Type B pancreatic cell (in vitro differentiated cells): ENCODE measurements at regions not wholly inside any gene's neighbourhood (a gene's known extent, or its start where the extent isn't known, plus 50 kb on each side); places are given as distances from the start of the nearest gene placed in this dataset.

Experiments used
- DNase-seq: peaks from one replicate; pipeline ENCODE4 v3.0.0; 2021; ENCODE audit warnings: mixed read lengths; ENCODE audit not compliant: unreplicated experiment; ENCODE audit errors: extremely low spot score
- H3K27ac Mint-ChIP-seq: 2 replicates; pipeline ENCODE4 v1.8.0; 2021; ENCODE audit warnings: mild to moderate bottlenecking, mixed read lengths
- H3K27me3 Mint-ChIP-seq: 2 replicates; pipeline ENCODE4 v1.8.0; 2021; ENCODE audit warnings: mixed read lengths
- H3K36me3 Mint-ChIP-seq: 2 replicates; pipeline ENCODE4 v1.8.0; 2021; ENCODE audit warnings: mixed read lengths
- H3K4me1 Mint-ChIP-seq: one replicate; pipeline ENCODE4 v1.8.0; 2021; ENCODE audit warnings: mixed read lengths; ENCODE audit not compliant: unreplicated experiment
- H3K4me3 Mint-ChIP-seq: 2 replicates; pipeline ENCODE4 v1.8.0; 2021; ENCODE audit warnings: mild to moderate bottlenecking, mixed read lengths
- H3K9me3 Mint-ChIP-seq: 2 replicates; pipeline ENCODE4 v1.8.0; 2021; ENCODE audit warnings: mixed read lengths
- TF ChIP-seq, protein P1 (sequence below): fragments of 200-600 bp; sonication (generic); conservative IDR thresholded peaks from 2 replicates; pipeline ENCODE4 v1.5.0; 2021; ENCODE audit warnings: antibody characterized with exemption, mild to moderate bottlenecking

- Mint-ChIP-seq H3K27ac (no peak overlapping the region), H3K4me3 (no peak overlapping the region), H3K27me3 (peaks cover 3% of the 10 kb centered on the region), H3K9me3 (peaks cover under 1% of the 10 kb centered on the region), H3K4me1 (no peaks in the 10 kb centered on the region), H3K36me3 (no peaks in the 10 kb centered on the region)
- TF ChIP-seq, protein P1, sequence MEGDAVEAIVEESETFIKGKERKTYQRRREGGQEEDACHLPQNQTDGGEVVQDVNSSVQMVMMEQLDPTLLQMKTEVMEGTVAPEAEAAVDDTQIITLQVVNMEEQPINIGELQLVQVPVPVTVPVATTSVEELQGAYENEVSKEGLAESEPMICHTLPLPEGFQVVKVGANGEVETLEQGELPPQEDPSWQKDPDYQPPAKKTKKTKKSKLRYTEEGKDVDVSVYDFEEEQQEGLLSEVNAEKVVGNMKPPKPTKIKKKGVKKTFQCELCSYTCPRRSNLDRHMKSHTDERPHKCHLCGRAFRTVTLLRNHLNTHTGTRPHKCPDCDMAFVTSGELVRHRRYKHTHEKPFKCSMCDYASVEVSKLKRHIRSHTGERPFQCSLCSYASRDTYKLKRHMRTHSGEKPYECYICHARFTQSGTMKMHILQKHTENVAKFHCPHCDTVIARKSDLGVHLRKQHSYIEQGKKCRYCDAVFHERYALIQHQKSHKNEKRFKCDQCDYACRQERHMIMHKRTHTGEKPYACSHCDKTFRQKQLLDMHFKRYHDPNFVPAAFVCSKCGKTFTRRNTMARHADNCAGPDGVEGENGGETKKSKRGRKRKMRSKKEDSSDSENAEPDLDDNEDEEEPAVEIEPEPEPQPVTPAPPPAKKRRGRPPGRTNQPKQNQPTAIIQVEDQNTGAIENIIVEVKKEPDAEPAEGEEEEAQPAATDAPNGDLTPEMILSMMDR = no peak
- no peak for DNase-seq
Observed at GRCh38 chr4:19924761-19925160, 326.9 kb upstream of the SLIT2 start.

GRCh38 chr4:19915276-19915675 lies 336.4 kb upstream of the SLIT2 start:
- Mint-ChIP-seq H3K27me3 (peaks cover 8% of the 10 kb centered on the region), H3K9me3 (peaks cover 6% of the 10 kb centered on the region), H3K4me1 (no peaks in the 10 kb centered on the region), H3K27ac (no peak overlapping the region), H3K4me3 (no peak overlapping the region), H3K36me3 (no peaks in the 10 kb centered on the region)
- TF ChIP-seq, protein P1 = no peak
- DNase-seq = no peak

GRCh38 chr4:19913650-19914049 lies 338.1 kb upstream of the SLIT2 start:
- no peaks in the 10 kb centered on the region for H3K36me3 Mint-ChIP-seq
- no peaks in the 10 kb centered on the region for H3K4me1 Mint-ChIP-seq
- H3K4me3 Mint-ChIP-seq = no peak overlapping the region
- no peak overlapping the region for H3K27ac Mint-ChIP-seq
- no peaks in the 10 kb centered on the region for H3K9me3 Mint-ChIP-seq
- TF ChIP-seq, protein P1 = no peak
- no peak for DNase-seq
- peaks cover 5% of the 10 kb centered on the region for H3K27me3 Mint-ChIP-seq

- Mint-ChIP-seq H3K9me3 (no peaks in the 10 kb centered on the region), H3K4me3 (no peak overlapping the region)
- DNase-seq = no peak
Observed at GRCh38 chr4:19910861-19911525, 340.7 kb upstream of the SLIT2 start.

GRCh38 chr4:19905024-19905423 lies 346.7 kb upstream of the SLIT2 start:
- H3K27ac Mint-ChIP-seq = no peak overlapping the region
- TF ChIP-seq, protein P1 = no peak
- no peak for DNase-seq
- no peaks in the 10 kb centered on the region for H3K36me3 Mint-ChIP-seq
- no peaks in the 10 kb centered on the region for H3K27me3 Mint-ChIP-seq
- no peak overlapping the region for H3K4me3 Mint-ChIP-seq
- no peaks in the 10 kb centered on the region for H3K9me3 Mint-ChIP-seq
- H3K4me1 Mint-ChIP-seq = no peaks in the 10 kb centered on the region

More at GRCh38 chr4:19910861-19911525, 340.7 kb upstream of the SLIT2 start:
- no peaks in the 10 kb centered on the region for H3K4me1 Mint-ChIP-seq
- no peaks in the 10 kb centered on the region for H3K36me3 Mint-ChIP-seq
- H3K27ac Mint-ChIP-seq = no peak overlapping the region
- TF ChIP-seq, protein P1 = no peak
- H3K27me3 Mint-ChIP-seq = no peaks in the 10 kb centered on the region

- Mint-ChIP-seq H3K27ac (no peak overlapping the region), H3K27me3 (no peaks in the 10 kb centered on the region), H3K4me1 (no peaks in the 10 kb centered on the region), H3K36me3 (no peaks in the 10 kb centered on the region), H3K4me3 (no peak overlapping the region), H3K9me3 (peaks cover 11% of the 10 kb centered on the region)
- no peak for DNase-seq
- TF ChIP-seq, protein P1 = no peak
Observed at GRCh38 chr4:19888587-19888986, 363.1 kb upstream of the SLIT2 start.
